Esophagus squamous epithelium (tissue), 5 donors: ENCODE measurements at regions not wholly inside any gene's neighbourhood (a gene's known extent, or its start where the extent isn't known, plus 50 kb on each side); places are given as distances from the start of the nearest gene placed in this dataset.
A peak's percentile ranks its signal among the peaks of the same experiment; 100 is the strongest.

Source experiments
- DNase-seq: peaks from one replicate; lab custom pipeline; 2025; lab: John Stamatoyannopoulos, UW
- H3K27ac ChIP-seq, 4 donors: fragments of 200-600 bp; sonication (generic); one replicate each; pipeline ENCODE4 v1.5.1; 2016 to 2019; ENCODE audit warnings: mild to moderate bottlenecking in 1 of 4
- H3K27me3 ChIP-seq, 4 donors: fragments of 200-600 bp; sonication (generic); 1 replicate in 3 of 4; 2 replicates in 1 of 4; pipeline versions ENCODE4 v1.5.1 to v1.6.0; 2017 to 2021; ENCODE audit warnings: antibody characterized with exemption in 1 of 4
- H3K36me3 ChIP-seq, 3 donors: fragments of 200-600 bp; sonication (generic); one replicate each; pipeline ENCODE4 v1.5.1; 2016 to 2019
- H3K4me1 ChIP-seq, 3 donors: fragments of 200-600 bp; sonication (generic); one replicate each; pipeline ENCODE4 v1.5.1; 2017 to 2019
- H3K4me3 ChIP-seq, 4 donors: fragments of 200-600 bp; sonication (generic); 1 replicate in 3 of 4; 2 replicates in 1 of 4; pipeline ENCODE4 v1.5.1; 2016 to 2019; ENCODE audit warnings: mild to moderate bottlenecking in 2 of 4, moderate library complexity in 1 of 4
- H3K9me3 ChIP-seq, 3 donors: fragments of 200-600 bp; sonication (generic); one replicate each; pipeline ENCODE4 v1.5.1; 2016 to 2019
- POLR2A ChIP-seq, 4 donors: fragments of 450-650 bp; IDR thresholded peaks; one replicate each; pipeline ENCODE4 v1.6.1; 2017; ENCODE audit warnings: antibody characterized with exemption in 4 of 4, mild to moderate bottlenecking in 4 of 4, moderate library complexity in 3 of 4
- WGBS, 2 donors: methylation state at CpG; one replicate each; pipeline ENCODE4 v1.1.5; 2018; 5-methylcytosine and 5-hydroxymethylcytosine counted together
- intact Hi-C: fragments of 100-400 bp; cut with DNase I; formaldehyde crosslinking; loops from one replicate; pipeline ENCODE4 v1.15.0; 2022
- TF ChIP-seq, protein P1 (sequence below), 6 experiments: fragments of 450-650 bp in 4 of 6; fragments of 200-600 bp in 2 of 6; sonication (generic) in 2 of 6; IDR thresholded peaks; one replicate each; pipeline ENCODE4 v1.5.1; 2016 to 2019; ENCODE audit warnings: antibody characterized with exemption in 6 of 6, mild to moderate bottlenecking in 4 of 6, moderate library complexity in 4 of 6
- donor health status: DM: yes; HTN: yes; CAD: no.

DNA sequence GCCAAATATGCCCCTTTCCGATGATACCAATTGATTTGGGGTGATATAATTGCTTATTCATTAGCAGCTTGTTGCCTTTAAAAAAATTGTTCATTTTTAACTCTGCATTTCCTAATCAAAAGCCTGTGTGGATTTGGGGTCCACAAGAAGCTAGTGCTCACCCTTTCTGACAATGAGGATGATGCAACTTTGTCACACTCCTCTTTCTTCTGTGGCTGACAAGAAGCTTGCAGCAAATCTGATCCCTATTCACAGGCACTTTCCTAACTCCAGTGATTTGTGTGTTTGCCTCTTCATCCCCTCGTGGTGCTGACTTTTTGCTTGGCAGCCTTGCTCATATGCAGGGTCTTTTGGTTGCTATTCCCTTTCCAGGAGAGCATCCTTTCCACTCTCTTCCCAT is 182.7 kb upstream of the LDB2 start:
- intact Hi-C loops: no loop called here
- Histone ChIP-seq H3K36me3 (no peaks in the 10 kb centered on the region), H3K27ac (no peak overlapping the region), H3K9me3 (no peaks in the 10 kb centered on the region), H3K4me3 (no peak overlapping the region), H3K4me1 (no peaks in the 10 kb centered on the region), H3K27me3 (no peaks in the 10 kb centered on the region)
- no peak for DNase-seq
- TF ChIP-seq, protein P1, sequence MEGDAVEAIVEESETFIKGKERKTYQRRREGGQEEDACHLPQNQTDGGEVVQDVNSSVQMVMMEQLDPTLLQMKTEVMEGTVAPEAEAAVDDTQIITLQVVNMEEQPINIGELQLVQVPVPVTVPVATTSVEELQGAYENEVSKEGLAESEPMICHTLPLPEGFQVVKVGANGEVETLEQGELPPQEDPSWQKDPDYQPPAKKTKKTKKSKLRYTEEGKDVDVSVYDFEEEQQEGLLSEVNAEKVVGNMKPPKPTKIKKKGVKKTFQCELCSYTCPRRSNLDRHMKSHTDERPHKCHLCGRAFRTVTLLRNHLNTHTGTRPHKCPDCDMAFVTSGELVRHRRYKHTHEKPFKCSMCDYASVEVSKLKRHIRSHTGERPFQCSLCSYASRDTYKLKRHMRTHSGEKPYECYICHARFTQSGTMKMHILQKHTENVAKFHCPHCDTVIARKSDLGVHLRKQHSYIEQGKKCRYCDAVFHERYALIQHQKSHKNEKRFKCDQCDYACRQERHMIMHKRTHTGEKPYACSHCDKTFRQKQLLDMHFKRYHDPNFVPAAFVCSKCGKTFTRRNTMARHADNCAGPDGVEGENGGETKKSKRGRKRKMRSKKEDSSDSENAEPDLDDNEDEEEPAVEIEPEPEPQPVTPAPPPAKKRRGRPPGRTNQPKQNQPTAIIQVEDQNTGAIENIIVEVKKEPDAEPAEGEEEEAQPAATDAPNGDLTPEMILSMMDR (IDR thresholded peaks at IDR 0.05): no peak
- TF ChIP-seq POLR2A (IDR thresholded peaks at IDR 0.05): no peak
- WGBS, 2 donors: 58 to 73% methylated on average over 2 of the region's 2 CpGs

DNA sequence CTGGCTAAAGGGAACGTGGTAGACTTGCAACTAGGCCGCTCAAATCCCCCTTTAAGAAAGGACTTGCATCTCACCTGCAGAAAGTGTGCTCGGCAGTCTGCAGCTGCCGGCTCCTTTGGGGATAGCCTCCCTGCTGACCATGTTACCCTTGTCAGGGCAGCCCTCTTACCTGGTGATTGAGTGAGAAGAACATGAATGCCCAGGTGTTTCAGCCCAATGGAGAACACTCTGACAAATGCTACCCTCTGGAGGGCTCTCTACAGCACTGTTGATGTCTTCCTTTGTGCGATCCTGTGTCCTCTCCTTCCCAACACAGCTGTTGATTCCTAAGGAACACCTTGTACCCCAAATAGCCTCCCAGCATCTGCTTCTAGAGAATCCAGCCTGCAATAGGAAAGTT is 178.7 kb upstream of the LDB2 start:
- H3K27me3 ChIP-seq: no peaks in the 10 kb centered on the region
- DNase-seq: no peak
- no peak overlapping the region for H3K27ac ChIP-seq
- intact Hi-C loops: no loop called here
- no peak for TF ChIP-seq POLR2A (IDR thresholded peaks at IDR 0.05)
- TF ChIP-seq, protein P1 (IDR thresholded peaks at IDR 0.05): no peak
- no peaks in the 10 kb centered on the region for H3K4me1 ChIP-seq
- no peaks in the 10 kb centered on the region for H3K36me3 ChIP-seq
- WGBS, 2 donors: 76 to 80% methylated on average over 2 to 3 of the region's 5 CpGs
- H3K9me3 ChIP-seq: no peaks in the 10 kb centered on the region
- H3K4me3 ChIP-seq: no peak overlapping the region

DNA sequence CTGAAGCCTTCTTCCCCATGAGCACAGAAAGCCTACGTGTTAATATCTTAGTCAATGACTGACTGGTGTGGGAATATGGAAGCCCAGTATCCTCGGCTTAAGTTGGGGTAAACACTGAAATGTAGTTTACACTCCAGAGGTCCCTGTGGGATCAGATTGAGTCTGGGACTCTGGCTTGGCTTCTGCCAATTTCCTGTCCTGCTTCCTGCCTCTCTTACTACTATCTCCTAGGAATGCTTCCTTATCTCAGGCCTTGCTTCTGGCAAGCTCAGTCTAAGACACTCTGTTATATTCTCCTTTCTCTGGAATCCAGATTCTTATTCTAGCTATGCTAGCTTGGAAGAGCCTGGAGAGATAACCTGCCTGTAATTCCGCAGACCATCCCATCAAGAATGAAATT is 174.0 kb upstream of the LDB2 start:
- peaks cover 14 to 20% (median 17%) of the 10 kb centered on the region in 3 donors for H3K4me1 ChIP-seq
- DNase-seq: no peak
- no peaks in the 10 kb centered on the region for H3K36me3 ChIP-seq
- H3K4me3 ChIP-seq: no peak overlapping the region
- H3K9me3 ChIP-seq: no peaks in the 10 kb centered on the region
- H3K27me3 ChIP-seq: no peaks in the 10 kb centered on the region
- 68 to 80% methylated on average over 3 of the region's 3 CpGs for WGBS, 2 donors
- intact Hi-C loops: no loop called here
- H3K27ac ChIP-seq: no peak overlapping the region
- TF ChIP-seq, protein P1 (IDR thresholded peaks at IDR 0.05): no peak
- no peak for TF ChIP-seq POLR2A (IDR thresholded peaks at IDR 0.05)

DNA sequence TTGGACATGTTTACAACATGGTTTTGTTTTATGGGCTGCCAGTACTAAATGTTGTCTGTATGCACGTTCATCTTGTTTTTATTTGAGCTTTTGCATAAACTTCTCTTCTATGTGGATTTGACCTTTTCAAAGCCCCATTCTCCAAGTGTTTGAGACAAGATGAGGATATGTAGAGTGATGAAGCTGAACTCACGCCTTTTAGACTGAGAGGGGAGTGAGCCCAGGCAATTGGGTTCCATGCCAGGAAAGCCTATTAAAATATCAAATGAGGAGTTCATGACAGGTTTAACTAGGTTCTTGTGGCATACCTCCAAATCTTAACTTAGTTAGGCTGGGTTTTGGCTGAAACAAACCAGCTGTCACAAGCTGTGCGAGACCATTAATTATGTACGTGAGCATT is 170.4 kb upstream of the LDB2 start:
- Histone ChIP-seq H3K27ac (peak overlapping the region in 2 of 4 donors; percentile 37 to 41), H3K36me3 (no peaks in the 10 kb centered on the region), H3K4me3 (no peak overlapping the region), H3K27me3 (no peaks in the 10 kb centered on the region), H3K9me3 (no peaks in the 10 kb centered on the region), H3K4me1 (peaks cover 18 to 38% (median 20%) of the 10 kb centered on the region in 3 donors)
- intact Hi-C loops: no loop called here
- TF ChIP-seq POLR2A (IDR thresholded peaks at IDR 0.05): no peak
- TF ChIP-seq, protein P1 (IDR thresholded peaks at IDR 0.05): no peak
- 24 to 25% methylated on average over 4 of the region's 4 CpGs for WGBS, 2 donors
- DNase-seq: no peak

DNA sequence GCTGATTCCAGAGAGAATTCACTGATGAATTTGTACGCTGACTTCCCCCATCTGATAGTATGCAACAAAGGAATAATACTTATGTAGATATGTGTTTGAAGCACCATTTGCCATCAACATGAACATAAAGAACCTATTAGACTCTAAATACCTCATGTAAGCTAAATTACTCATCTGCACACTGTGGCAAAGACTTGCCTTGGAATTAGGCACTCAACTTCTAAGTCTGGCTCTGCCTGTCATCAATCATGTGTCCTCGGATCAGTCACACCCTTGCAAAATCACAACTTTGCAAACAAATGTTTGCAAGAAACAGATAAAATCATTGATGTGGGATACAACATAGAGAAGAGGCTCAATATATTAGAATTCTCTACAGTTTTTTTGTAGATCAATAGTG is 169.9 kb upstream of the LDB2 start:
- TF ChIP-seq POLR2A (IDR thresholded peaks at IDR 0.05): no peak
- TF ChIP-seq, protein P1 (IDR thresholded peaks at IDR 0.05): no peak
- no peaks in the 10 kb centered on the region for H3K9me3 ChIP-seq
- no peaks in the 10 kb centered on the region for H3K27me3 ChIP-seq
- intact Hi-C loops: no loop called here
- DNase-seq: no peak
- H3K4me3 ChIP-seq: no peak overlapping the region
- peaks cover 18 to 41% (median 20%) of the 10 kb centered on the region in 3 donors for H3K4me1 ChIP-seq
- 37 to 44% methylated on average over 2 of the region's 2 CpGs for WGBS, 2 donors
- peak overlapping the region in 2 of 4 donors; percentile 37 to 47 for H3K27ac ChIP-seq
- H3K36me3 ChIP-seq: no peaks in the 10 kb centered on the region
